ENCODE measurements at regions not wholly inside any gene's neighbourhood (a gene's known extent, or its start where the extent isn't known, plus 50 kb on each side); places are given as distances from the start of the nearest gene placed in this dataset.

- no peaks in the 10 kb centered on the region for H3K79me2 ChIP-seq (ENCODE audit: insufficient read depth, low read length)
- H3F3A ChIP-seq (ENCODE audit: insufficient read depth) = no peaks in the 10 kb centered on the region
- no peak overlapping the region for H2AFZ ChIP-seq (ENCODE audit: low read depth, low read length, severe bottlenecking)
- no peaks in the 10 kb centered on the region for H3K27me3 ChIP-seq (ENCODE audit: low read length)
- no peak overlapping the region for H3K4me3 ChIP-seq (ENCODE audit: insufficient read depth, low read length, poor library complexity, severe bottlenecking)
- no peaks in the 10 kb centered on the region for H3K9me2 ChIP-seq (replicated peaks; ENCODE audit: insufficient read depth, low read length)
- no peak for TF ChIP-seq EZH2phosphoT487 (conservative IDR thresholded peaks at IDR 0.05; ENCODE audit: low read length)
- no peak for TF ChIP-seq CTCF (IDR thresholded peaks at IDR 0.05; ENCODE audit: insufficient read depth, low read length, poor library complexity, severe bottlenecking)
- H4K20me1 ChIP-seq (ENCODE audit: low read depth, low read length) = no peaks in the 10 kb centered on the region
- no peak overlapping the region for H3K27ac ChIP-seq (ENCODE audit: low read depth, low read length)
- no peak overlapping the region for H3K9ac ChIP-seq (ENCODE audit: low read length)
- no peak overlapping the region for H3K4me2 ChIP-seq (ENCODE audit: low read depth, low read length, poor library complexity, severe bottlenecking)
- no peaks in the 10 kb centered on the region for H3K9me3 ChIP-seq (ENCODE audit: insufficient read depth, low read length)
- no peaks in the 10 kb centered on the region for H3K36me3 ChIP-seq (ENCODE audit: low read length)
Measured at GRCh38 chr2:139378373-139378772, 598.2 kb upstream of the NXPH2 start.

- H2AFZ ChIP-seq (ENCODE audit: low read depth, low read length, severe bottlenecking) = no peak overlapping the region
- no peaks in the 10 kb centered on the region for H3K9me3 ChIP-seq (ENCODE audit: insufficient read depth, low read length)
- no peak for TF ChIP-seq CTCF (IDR thresholded peaks at IDR 0.05; ENCODE audit: insufficient read depth, low read length, poor library complexity, severe bottlenecking)
- no peaks in the 10 kb centered on the region for H3K79me2 ChIP-seq (ENCODE audit: insufficient read depth, low read length)
- no peaks in the 10 kb centered on the region for H3K27me3 ChIP-seq (ENCODE audit: low read length)
- no peaks in the 10 kb centered on the region for H3F3A ChIP-seq (ENCODE audit: insufficient read depth)
- H4K20me1 ChIP-seq (ENCODE audit: low read depth, low read length) = no peaks in the 10 kb centered on the region
- H3K4me3 ChIP-seq (ENCODE audit: insufficient read depth, low read length, poor library complexity, severe bottlenecking) = no peak overlapping the region
- H3K36me3 ChIP-seq (ENCODE audit: low read length) = no peaks in the 10 kb centered on the region
- no peaks in the 10 kb centered on the region for H3K9me2 ChIP-seq (replicated peaks; ENCODE audit: insufficient read depth, low read length)
- no peak overlapping the region for H3K9ac ChIP-seq (ENCODE audit: low read length)
- H3K27ac ChIP-seq (ENCODE audit: low read depth, low read length) = no peak overlapping the region
- H3K4me2 ChIP-seq (ENCODE audit: low read depth, low read length, poor library complexity, severe bottlenecking) = no peak overlapping the region
Measured at GRCh38 chr2:139374296-139374850, 594.2 kb upstream of the NXPH2 start.

GRCh38 chr2:139369423-139370409 lies 589.5 kb upstream of the NXPH2 start:
- Histone ChIP-seq H3K27me3 (ENCODE audit: low read length) (no peaks in the 10 kb centered on the region), H3F3A (ENCODE audit: insufficient read depth) (no peaks in the 10 kb centered on the region), H3K4me3 (ENCODE audit: insufficient read depth, low read length, poor library complexity, severe bottlenecking) (no peak overlapping the region), H2AFZ (ENCODE audit: low read depth, low read length, severe bottlenecking) (no peak overlapping the region), H3K4me2 (ENCODE audit: low read depth, low read length, poor library complexity, severe bottlenecking) (no peak overlapping the region), H3K9ac (ENCODE audit: low read length) (no peak overlapping the region), H3K36me3 (ENCODE audit: low read length) (no peaks in the 10 kb centered on the region), H4K20me1 (ENCODE audit: low read depth, low read length) (no peaks in the 10 kb centered on the region), H3K9me2 (replicated peaks; ENCODE audit: insufficient read depth, low read length) (no peaks in the 10 kb centered on the region), H3K9me3 (ENCODE audit: insufficient read depth, low read length) (no peaks in the 10 kb centered on the region), H3K79me2 (ENCODE audit: insufficient read depth, low read length) (no peaks in the 10 kb centered on the region), H3K27ac (ENCODE audit: low read depth, low read length) (no peak overlapping the region)
- no peak for TF ChIP-seq EZH2phosphoT487 (conservative IDR thresholded peaks at IDR 0.05; ENCODE audit: low read length)

GRCh38 chr2:139367416-139367815 lies 587.2 kb upstream of the NXPH2 start:
- Histone ChIP-seq H2AFZ (ENCODE audit: low read depth, low read length, severe bottlenecking) (no peak overlapping the region), H3K9me2 (replicated peaks; ENCODE audit: insufficient read depth, low read length) (no peaks in the 10 kb centered on the region), H3K4me2 (ENCODE audit: low read depth, low read length, poor library complexity, severe bottlenecking) (no peak overlapping the region)

More at GRCh38 chr2:139367416-139367815, 587.2 kb upstream of the NXPH2 start:
- no peaks in the 10 kb centered on the region for H3K9me3 ChIP-seq (ENCODE audit: insufficient read depth, low read length)
- H4K20me1 ChIP-seq (ENCODE audit: low read depth, low read length) = no peaks in the 10 kb centered on the region
- no peak for TF ChIP-seq CTCF (IDR thresholded peaks at IDR 0.05; ENCODE audit: insufficient read depth, low read length, poor library complexity, severe bottlenecking)
- TF ChIP-seq EZH2phosphoT487 (conservative IDR thresholded peaks at IDR 0.05; ENCODE audit: low read length) = no peak
- H3K79me2 ChIP-seq (ENCODE audit: insufficient read depth, low read length) = no peaks in the 10 kb centered on the region
- no peaks in the 10 kb centered on the region for H3K27me3 ChIP-seq (ENCODE audit: low read length)
- no peak overlapping the region for H3K9ac ChIP-seq (ENCODE audit: low read length)
- no peaks in the 10 kb centered on the region for H3K36me3 ChIP-seq (ENCODE audit: low read length)
- H3F3A ChIP-seq (ENCODE audit: insufficient read depth) = no peaks in the 10 kb centered on the region
- no peak overlapping the region for H3K4me3 ChIP-seq (ENCODE audit: insufficient read depth, low read length, poor library complexity, severe bottlenecking)
- no peak overlapping the region for H3K27ac ChIP-seq (ENCODE audit: low read depth, low read length)
